Mesothelial cell of epicardium (in vitro differentiated cells): ENCODE measurements at regions not wholly inside any gene's neighbourhood (a gene's known extent, or its start where the extent isn't known, plus 50 kb on each side); places are given as distances from the start of the nearest gene placed in this dataset.

Source experiments
- DNase-seq, 2 experiments: peaks; one replicate each; pipeline ENCODE4 v3.0.0; 2021; ENCODE audit warnings: low spot score in 2 of 2; ENCODE audit not compliant: unreplicated experiment in 2 of 2
- H3K27ac Mint-ChIP-seq: 2 replicates; pipeline ENCODE4 v1.8.0; 2021; ENCODE audit warnings: mixed read lengths
- H3K27me3 Mint-ChIP-seq: 2 replicates; pipeline ENCODE4 v1.8.0; 2021; ENCODE audit warnings: low read depth, mixed read lengths
- H3K36me3 Mint-ChIP-seq: 2 replicates; pipeline ENCODE4 v1.8.0; 2021; ENCODE audit warnings: mixed read lengths
- H3K4me1 Mint-ChIP-seq: 2 replicates; pipeline ENCODE4 v1.8.0; 2021; ENCODE audit warnings: mixed read lengths
- H3K4me3 Mint-ChIP-seq: 2 replicates; pipeline ENCODE4 v1.8.0; 2021; ENCODE audit warnings: mild to moderate bottlenecking, moderate library complexity, mixed read lengths
- H3K9me3 Mint-ChIP-seq: 2 replicates; pipeline ENCODE4 v1.8.0; 2021; ENCODE audit warnings: mixed read lengths
- CTCF ChIP-seq: fragments of 200-600 bp; sonication (generic); IDR thresholded peaks from one replicate; pipeline ENCODE4 v1.5.0; 2021; ENCODE audit warnings: antibody characterized with exemption; ENCODE audit not compliant: unreplicated experiment

GRCh38 chr14:94696518-94696917, 73.4 kb downstream of the GSC start:
- Mint-ChIP-seq H3K27ac (no peak overlapping the region), H3K9me3 (no peaks in the 10 kb centered on the region), H3K27me3 (peaks cover 14% of the 10 kb centered on the region), H3K4me1 (peaks cover 5% of the 10 kb centered on the region), H3K36me3 (no peaks in the 10 kb centered on the region), H3K4me3 (no peak overlapping the region)
- no peak for DNase-seq
- no peak for TF ChIP-seq CTCF

- Mint-ChIP-seq H3K27me3 (peaks cover 16% of the 10 kb centered on the region), H3K9me3 (no peaks in the 10 kb centered on the region), H3K4me1 (peaks cover 5% of the 10 kb centered on the region), H3K4me3 (no peak overlapping the region), H3K36me3 (no peaks in the 10 kb centered on the region), H3K27ac (no peak overlapping the region)
- no peak for DNase-seq
- no peak for TF ChIP-seq CTCF
These were observed 74.7 kb downstream of the GSC start for GRCh38 chr14:94695231-94695630.

GRCh38 chr14:94691660-94692034, 78.3 kb downstream of the GSC start:
- TF ChIP-seq CTCF = no peak
- H3K36me3 Mint-ChIP-seq = no peaks in the 10 kb centered on the region
- H3K4me3 Mint-ChIP-seq = no peak overlapping the region
- no peak for DNase-seq
- H3K27ac Mint-ChIP-seq = no peak overlapping the region
- H3K4me1 Mint-ChIP-seq = peaks cover 11% of the 10 kb centered on the region
- peaks cover 15% of the 10 kb centered on the region for H3K27me3 Mint-ChIP-seq
- no peaks in the 10 kb centered on the region for H3K9me3 Mint-ChIP-seq

- Mint-ChIP-seq H3K4me1 (peaks cover 11% of the 10 kb centered on the region), H3K36me3 (no peaks in the 10 kb centered on the region), H3K27me3 (peaks cover 15% of the 10 kb centered on the region), H3K4me3 (no peak overlapping the region), H3K9me3 (no peaks in the 10 kb centered on the region), H3K27ac (no peak overlapping the region)
- no peak for DNase-seq
- no peak for TF ChIP-seq CTCF
These were observed 78.8 kb downstream of the GSC start for GRCh38 chr14:94690896-94691659.

GRCh38 chr14:94690486-94690885, 78.3 kb downstream of the SERPINA3 start:
- Mint-ChIP-seq H3K9me3 (no peaks in the 10 kb centered on the region), H3K4me1 (peaks cover 11% of the 10 kb centered on the region), H3K4me3 (no peak overlapping the region), H3K27ac (no peak overlapping the region), H3K27me3 (peaks cover 15% of the 10 kb centered on the region), H3K36me3 (no peaks in the 10 kb centered on the region)
- no peak for DNase-seq
- no peak for TF ChIP-seq CTCF
